ENCODE measurements at regions not wholly inside any gene's neighbourhood (a gene's known extent, or its start where the extent isn't known, plus 50 kb on each side); places are given as distances from the start of the nearest gene placed in this dataset.

DNA sequence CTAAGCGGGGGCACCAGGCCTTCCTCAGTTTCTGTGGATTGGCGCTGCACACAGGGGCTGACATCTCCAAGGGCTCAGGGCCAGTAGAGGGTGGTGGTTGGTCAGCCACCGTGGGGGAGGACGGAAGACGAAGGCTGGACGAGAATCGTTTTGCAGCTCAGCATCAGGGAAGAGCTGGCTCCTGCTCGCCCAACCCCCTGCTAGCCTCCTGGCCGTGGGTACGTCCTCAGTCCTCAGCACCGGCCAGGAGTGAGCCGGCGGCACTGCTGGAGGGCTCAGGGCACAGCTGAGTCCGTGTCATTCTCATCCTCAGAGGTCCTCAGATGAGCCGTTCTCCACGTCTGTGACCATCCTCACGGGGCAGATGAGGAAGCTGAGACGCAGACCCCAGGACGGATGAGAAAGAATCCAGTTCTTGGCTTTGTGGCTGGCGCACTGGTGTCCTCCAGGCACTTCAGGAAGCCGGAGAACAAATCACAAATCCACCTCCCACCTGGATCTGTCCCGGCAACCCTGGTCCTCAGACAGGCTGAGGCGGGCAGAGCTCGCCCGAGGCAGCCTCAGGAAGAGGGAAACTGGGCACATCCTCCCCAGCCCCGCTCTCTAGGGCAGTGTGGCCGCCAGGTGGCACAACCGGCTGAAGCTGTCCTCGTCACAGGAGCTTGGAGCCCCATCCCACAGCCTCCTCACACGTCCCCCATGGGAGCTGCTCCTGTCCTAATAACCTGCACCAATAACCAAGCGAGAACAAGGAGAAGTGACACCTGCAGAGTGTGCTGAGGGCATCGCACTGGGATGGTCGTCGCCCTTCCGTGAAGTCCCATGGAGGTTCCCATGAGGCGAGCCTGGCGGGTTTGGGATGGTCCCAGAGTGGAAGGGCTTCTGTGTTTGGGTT is 393.7 kb downstream of the BRD1 start:
- no peaks in the 10 kb centered on the region for H3K9me3 ChIP-seq (ENCODE audit: low read length)

DNA sequence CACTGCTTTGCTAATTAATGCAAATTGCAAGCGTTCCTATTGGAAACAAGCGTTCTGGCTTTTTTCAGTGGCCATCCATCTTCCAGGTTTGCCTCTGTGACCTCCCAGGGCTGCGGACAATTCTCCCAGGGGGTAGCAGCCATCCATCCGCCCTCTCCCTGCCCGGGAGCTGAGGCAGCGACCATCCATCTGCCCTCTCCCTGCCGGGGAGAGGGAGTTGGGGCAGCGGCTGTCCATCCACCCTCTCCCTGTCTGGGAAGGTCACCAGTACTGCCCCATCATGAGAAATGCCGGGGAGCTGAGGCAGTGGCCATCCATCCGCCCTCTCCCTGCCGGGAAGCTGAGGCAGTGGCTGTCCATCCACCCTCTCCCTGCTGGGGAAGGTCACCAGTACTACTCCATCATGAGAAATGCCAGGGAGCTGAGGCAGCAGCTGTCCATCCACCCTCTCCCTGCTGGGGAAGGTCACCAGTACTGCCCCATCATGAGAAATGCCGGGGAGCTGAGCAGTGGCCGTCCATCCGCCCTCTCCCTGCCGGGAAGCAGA is 394.7 kb downstream of the BRD1 start:
- Histone ChIP-seq H3K4me1 (ENCODE audit: insufficient read depth, low read length) (no peaks in the 10 kb centered on the region), H4K20me1 (ENCODE audit: low read length) (no peaks in the 10 kb centered on the region), H3K36me3 (ENCODE audit: low read depth, low read length) (no peaks in the 10 kb centered on the region), H3K9ac (ENCODE audit: low read length) (no peak overlapping the region), H3F3A (ENCODE audit: low read length, unreplicated experiment) (no peaks in the 10 kb centered on the region), H3K79me2 (ENCODE audit: low read length) (no peaks in the 10 kb centered on the region), H3K9me2 (replicated peaks; ENCODE audit: low read length) (no peaks in the 10 kb centered on the region), H3K27ac (ENCODE audit: low read length) (no peak overlapping the region), H3K27me3 (ENCODE audit: low read length) (peaks cover 75% of the 10 kb centered on the region), H3K4me3 (ENCODE audit: low read length) (no peak overlapping the region), H3K4me2 (ENCODE audit: low read length) (no peak overlapping the region), H2AFZ (ENCODE audit: low read length) (no peak overlapping the region), H3K9me3 (ENCODE audit: low read length) (no peaks in the 10 kb centered on the region)
- DNase-seq (no peak), ATAC-seq (no peak)
- CTCF ChIA-PET = interaction anchor here (0.6 kb wide), 1 partner anchor 197 kb away, joined by 4 read pairs; no protein-coding TSS in a partner anchor
- intact Hi-C loops (cut with micrococcal nuclease) = no loop called here
- POLR2A ChIA-PET (ENCODE audit: unreplicated experiment) = no interaction called here
- no TSS peak for BruUV-seq (replicated peaks)
- TF ChIP-seq, protein P1, sequence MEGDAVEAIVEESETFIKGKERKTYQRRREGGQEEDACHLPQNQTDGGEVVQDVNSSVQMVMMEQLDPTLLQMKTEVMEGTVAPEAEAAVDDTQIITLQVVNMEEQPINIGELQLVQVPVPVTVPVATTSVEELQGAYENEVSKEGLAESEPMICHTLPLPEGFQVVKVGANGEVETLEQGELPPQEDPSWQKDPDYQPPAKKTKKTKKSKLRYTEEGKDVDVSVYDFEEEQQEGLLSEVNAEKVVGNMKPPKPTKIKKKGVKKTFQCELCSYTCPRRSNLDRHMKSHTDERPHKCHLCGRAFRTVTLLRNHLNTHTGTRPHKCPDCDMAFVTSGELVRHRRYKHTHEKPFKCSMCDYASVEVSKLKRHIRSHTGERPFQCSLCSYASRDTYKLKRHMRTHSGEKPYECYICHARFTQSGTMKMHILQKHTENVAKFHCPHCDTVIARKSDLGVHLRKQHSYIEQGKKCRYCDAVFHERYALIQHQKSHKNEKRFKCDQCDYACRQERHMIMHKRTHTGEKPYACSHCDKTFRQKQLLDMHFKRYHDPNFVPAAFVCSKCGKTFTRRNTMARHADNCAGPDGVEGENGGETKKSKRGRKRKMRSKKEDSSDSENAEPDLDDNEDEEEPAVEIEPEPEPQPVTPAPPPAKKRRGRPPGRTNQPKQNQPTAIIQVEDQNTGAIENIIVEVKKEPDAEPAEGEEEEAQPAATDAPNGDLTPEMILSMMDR (conservative IDR thresholded peaks at IDR 0.05; ENCODE audit: low read depth, low read length) = no peak
- no peak for TF ChIP-seq EZH2phosphoT487 (IDR thresholded peaks at IDR 0.05; ENCODE audit: borderline replicate concordance, low read length)
- TF ChIP-seq EZH2 (IDR thresholded peaks at IDR 0.05; ENCODE audit: low read length, unreplicated experiment) = no peak

More for the DNA sequence above, 393.7 kb downstream of the BRD1 start:
- Histone ChIP-seq H3K9ac (ENCODE audit: low read length) (no peak overlapping the region), H3K36me3 (ENCODE audit: low read depth, low read length) (no peaks in the 10 kb centered on the region), H3K4me1 (ENCODE audit: insufficient read depth, low read length) (no peaks in the 10 kb centered on the region), H3F3A (ENCODE audit: low read length, unreplicated experiment) (no peaks in the 10 kb centered on the region), H3K9me2 (replicated peaks; ENCODE audit: low read length) (no peaks in the 10 kb centered on the region), H4K20me1 (ENCODE audit: low read length) (no peaks in the 10 kb centered on the region), H3K79me2 (ENCODE audit: low read length) (no peaks in the 10 kb centered on the region), H3K4me2 (ENCODE audit: low read length) (no peak overlapping the region), H3K27ac (ENCODE audit: low read length) (no peak overlapping the region), H3K27me3 (ENCODE audit: low read length) (peaks cover 84% of the 10 kb centered on the region), H3K4me3 (ENCODE audit: low read length) (no peak overlapping the region), H2AFZ (ENCODE audit: low read length) (no peak overlapping the region)
- ATAC-seq = peak; percentile 73
- intact Hi-C loops (cut with micrococcal nuclease) = loop anchor here (1.0 kb wide), 1 partner anchor 171 kb away; no protein-coding TSS in a partner anchor
- BruUV-seq (replicated peaks) = no TSS peak
- CTCF ChIA-PET = interaction anchor here (0.6 to 1.3 kb wide), 4 partner anchors 94 to 202 kb away, joined by 3 to 6 read pairs (median 4); no protein-coding TSS in a partner anchor
- TF ChIP-seq, protein P1 (conservative IDR thresholded peaks at IDR 0.05; ENCODE audit: low read depth, low read length) = peak; percentile 64
- TF ChIP-seq EZH2 (IDR thresholded peaks at IDR 0.05; ENCODE audit: low read length, unreplicated experiment) = no peak
- POLR2A ChIA-PET (ENCODE audit: unreplicated experiment) = no interaction called here
- peak; percentile 58 for DNase-seq

All from PC-3 (cell line).